Fibroblast of the aortic adventitia (primary cell): ENCODE measurements at regions not wholly inside any gene's neighbourhood (a gene's known extent, or its start where the extent isn't known, plus 50 kb on each side); places are given as distances from the start of the nearest gene placed in this dataset.
A peak's percentile ranks its signal among the peaks of the same experiment; 100 is the strongest.

Source experiments
- DNase-seq: peaks from one replicate; pipeline ENCODE4 v3.0.0-alpha.2; 2010; ENCODE audit warnings: low read depth
- H3K4me3 ChIP-seq: 2 replicates; pipeline ENCODE4 v1.5.1; 2011; ENCODE audit warnings: low read depth, mild to moderate bottlenecking, control low read depth, low read length, moderate library complexity
- TF ChIP-seq, protein P1 (sequence below): IDR thresholded peaks from 2 replicates; pipeline ENCODE4 v1.5.1; 2011; ENCODE audit warnings: mild to moderate bottlenecking, low read length, control low read depth, inconsistent platforms; ENCODE audit not compliant: insufficient read depth

DNA sequence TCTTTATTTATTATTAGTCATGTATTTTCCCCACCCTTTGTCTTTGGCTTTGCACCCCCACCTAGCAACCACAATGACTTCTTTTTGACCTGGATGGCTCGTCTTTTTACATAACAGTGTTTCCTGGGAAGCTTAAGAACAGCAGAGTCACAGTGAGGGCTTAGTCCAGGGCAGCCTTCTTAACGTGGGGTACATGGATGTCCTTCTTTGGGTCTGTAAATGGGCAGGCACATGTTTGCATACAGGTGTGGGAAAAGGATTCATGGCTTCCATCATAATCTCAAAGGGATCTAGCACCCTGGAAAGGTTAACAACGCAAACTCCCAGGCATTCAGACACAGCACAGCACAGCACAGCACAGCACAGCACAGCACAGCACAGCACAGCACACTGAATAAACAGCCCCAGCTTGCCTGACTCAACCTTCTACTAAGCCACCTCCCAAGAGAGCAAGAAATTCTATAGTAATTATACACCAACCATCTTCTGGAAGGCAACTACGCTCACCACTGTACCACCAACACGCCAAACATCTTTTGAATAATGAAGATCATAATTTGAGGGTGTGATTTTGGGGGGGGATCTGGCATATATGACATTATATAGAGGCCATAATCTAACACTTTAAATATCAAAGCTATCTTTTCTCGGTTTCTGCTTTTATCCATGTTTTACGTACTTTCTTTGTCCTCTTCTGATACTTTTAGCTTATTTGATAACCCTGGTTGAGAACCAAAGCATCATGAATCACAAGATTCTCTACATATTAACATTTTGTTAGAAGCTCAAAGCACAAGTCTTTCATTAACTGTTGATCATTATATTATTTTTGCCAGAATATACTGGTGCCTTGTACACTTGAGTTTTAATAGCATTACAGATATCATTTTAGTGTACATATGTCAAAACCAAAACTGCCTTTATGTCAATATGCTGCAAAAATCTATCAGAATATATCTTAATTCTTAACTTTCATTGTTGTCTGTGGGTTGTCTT, 177.2 kb upstream of the KLF14 start:
- peak; percentile 74 for DNase-seq
- H3K4me3 ChIP-seq: peak overlapping the region; percentile 88
- TF ChIP-seq, protein P1, sequence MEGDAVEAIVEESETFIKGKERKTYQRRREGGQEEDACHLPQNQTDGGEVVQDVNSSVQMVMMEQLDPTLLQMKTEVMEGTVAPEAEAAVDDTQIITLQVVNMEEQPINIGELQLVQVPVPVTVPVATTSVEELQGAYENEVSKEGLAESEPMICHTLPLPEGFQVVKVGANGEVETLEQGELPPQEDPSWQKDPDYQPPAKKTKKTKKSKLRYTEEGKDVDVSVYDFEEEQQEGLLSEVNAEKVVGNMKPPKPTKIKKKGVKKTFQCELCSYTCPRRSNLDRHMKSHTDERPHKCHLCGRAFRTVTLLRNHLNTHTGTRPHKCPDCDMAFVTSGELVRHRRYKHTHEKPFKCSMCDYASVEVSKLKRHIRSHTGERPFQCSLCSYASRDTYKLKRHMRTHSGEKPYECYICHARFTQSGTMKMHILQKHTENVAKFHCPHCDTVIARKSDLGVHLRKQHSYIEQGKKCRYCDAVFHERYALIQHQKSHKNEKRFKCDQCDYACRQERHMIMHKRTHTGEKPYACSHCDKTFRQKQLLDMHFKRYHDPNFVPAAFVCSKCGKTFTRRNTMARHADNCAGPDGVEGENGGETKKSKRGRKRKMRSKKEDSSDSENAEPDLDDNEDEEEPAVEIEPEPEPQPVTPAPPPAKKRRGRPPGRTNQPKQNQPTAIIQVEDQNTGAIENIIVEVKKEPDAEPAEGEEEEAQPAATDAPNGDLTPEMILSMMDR: no peak

DNA sequence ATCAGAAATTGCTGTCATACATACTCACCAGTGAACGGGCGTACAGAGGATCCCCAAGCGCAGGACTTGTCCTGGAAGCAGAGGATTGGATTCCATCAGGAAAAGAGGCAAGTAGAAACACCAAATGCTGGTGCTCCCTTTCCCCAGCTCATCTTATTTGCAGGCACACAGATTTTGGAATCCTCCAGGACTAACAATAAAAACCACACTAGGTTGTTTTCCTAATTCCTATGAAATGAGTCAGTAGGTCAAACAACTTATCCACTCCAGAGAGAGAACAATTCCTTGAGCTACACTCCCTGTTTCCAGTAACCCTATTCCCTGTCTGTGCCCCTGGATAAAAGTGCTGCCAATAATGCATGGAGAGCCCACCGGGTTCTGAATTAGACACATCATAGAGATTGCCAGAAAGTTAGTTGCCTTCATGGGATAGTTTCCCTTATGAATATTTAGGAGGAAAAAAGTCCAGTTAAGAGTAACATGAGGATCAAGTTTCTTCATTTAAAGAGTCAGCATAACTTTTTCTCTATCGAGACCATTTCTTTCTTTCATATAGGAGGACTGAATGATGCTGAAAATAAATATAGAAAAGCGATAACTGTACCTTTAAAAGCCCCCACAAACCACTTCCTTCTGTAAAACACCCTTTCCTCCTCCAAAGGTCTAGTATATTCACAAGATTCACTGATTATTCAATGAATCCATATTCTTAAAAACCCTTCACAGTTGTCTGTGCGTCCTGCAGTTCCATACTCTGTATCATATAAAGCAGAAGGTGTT, 178.3 kb upstream of the KLF14 start:
- peak; percentile 90 for DNase-seq
- TF ChIP-seq, protein P1: no peak
- peak overlapping the region; percentile 88 for H3K4me3 ChIP-seq

DNA sequence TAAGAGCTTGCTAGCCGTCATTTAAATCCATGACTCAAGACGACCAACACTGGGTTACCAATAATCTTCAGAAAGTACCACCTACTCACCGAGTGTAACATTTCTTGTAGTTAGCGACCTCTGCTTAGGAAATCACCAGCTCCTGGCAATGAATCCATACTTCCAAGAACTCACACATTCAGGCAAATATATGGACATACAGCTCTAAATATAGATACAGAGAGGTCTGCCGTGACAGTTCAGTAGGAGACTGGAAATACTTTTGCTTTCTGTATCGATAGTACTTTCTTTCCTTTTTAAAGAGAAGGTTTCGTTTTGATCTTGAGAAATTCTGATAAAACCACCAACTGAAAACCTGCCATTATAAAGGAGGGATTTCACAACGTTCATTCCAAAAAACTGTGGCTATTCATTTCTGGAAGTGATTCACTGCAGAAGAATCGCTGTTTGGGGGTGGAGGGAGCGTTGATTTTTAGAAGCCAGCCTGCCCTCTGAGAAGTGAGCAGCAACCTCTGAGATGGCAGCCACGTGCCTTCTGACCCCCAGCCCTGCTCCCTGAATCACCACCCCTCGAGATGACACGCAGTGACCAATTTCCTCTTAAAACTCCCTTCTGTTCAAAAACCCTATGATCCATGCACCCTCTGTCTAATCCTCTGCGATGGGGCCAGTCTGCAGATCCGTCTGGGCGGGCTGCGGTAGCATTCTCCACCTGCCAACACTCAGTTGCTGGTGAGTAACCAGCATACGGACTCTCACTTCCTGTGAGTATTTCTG, 179.0 kb upstream of the KLF14 start:
- TF ChIP-seq, protein P1: no peak
- H3K4me3 ChIP-seq: peak overlapping the region; percentile 88
- peak; percentile 99 for DNase-seq

DNA sequence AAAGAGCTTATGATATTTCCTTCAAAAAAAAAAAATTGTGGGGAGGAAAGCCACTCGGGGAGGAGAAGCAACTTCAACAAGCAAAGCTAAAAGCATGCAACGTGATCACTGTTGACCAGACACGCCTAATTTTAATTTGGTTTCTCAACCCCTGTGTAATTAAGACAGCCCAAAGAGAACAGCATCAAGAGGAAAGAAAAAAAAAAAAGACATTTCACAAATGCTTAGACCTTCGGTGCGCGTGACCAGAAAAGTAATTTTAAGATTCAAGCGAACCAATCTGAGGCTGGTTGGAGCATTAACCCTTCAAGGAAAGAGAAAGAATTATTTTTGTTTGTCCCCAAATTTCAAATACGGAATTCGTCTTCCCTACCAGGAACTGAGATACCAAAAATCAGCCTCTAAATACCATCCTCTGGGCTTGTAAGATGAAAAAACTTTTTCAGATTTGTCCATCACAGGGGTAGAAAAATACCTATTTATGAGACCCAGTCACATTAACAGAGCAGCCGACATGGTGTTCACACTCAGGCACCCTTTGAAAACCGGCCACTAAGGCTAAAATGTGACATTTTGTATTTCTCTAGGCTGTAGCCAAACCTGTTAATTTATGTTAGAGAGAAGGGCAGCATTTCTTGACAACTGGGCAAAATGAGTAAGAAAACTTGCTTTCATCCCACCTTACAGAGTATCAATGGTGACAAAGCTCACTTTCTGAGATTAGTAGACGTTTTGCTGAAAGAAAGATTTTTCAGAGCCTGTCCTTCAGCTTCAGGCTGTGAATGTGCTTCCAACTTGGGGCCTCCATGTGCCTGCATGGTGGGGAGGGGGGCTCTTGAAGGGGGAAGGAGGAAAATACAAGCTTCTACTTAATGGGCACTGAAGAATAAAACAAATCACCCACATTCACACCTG, 179.9 kb upstream of the KLF14 start:
- DNase-seq: no peak
- TF ChIP-seq, protein P1: no peak
- H3K4me3 ChIP-seq: peak overlapping the region; percentile 47

DNA sequence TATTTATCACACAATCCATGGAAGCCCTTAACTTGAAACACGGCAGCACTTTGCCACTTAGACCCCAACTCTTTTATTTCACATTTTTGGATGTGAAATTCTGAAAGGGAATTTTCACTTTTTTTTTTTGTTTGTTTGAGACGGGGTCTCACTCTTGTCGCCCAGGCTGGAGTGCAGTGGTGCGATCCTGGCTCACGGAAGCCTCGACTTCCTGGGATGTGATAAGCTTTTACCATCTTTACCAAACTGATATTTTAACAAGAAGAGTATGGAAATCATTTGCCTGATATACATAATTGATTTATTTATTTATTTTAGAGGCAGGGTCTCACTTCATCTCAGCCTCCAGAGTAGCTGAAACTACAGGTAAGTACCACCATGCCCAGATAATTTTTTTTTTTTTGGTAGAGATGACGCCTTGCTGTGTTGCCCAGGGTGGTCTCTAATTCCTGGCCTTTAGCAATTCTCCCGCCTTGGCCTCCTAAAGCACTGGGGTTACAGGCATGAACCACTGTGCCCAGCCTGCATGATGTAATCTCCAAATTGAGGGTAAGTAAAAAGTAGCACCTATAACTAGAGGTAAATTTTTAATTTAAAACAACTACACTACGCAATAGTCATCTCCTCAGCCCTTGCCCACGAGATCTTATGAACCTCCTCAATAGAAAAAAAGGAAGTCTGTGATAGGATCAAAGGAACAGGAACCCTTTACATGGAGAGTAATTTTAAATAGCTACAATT, 180.7 kb upstream of the KLF14 start:
- no peak for DNase-seq
- H3K4me3 ChIP-seq: no peak overlapping the region
- TF ChIP-seq, protein P1: no peak
